ENCODE measurements at regions not wholly inside any gene's neighbourhood (a gene's known extent, or its start where the extent isn't known, plus 50 kb on each side); places are given as distances from the start of the nearest gene placed in this dataset.

- DNase-seq, result no peak
Measured at GRCh38 chr1:107000902-107001301, 55.6 kb upstream of the PRMT6 start.

DNA sequence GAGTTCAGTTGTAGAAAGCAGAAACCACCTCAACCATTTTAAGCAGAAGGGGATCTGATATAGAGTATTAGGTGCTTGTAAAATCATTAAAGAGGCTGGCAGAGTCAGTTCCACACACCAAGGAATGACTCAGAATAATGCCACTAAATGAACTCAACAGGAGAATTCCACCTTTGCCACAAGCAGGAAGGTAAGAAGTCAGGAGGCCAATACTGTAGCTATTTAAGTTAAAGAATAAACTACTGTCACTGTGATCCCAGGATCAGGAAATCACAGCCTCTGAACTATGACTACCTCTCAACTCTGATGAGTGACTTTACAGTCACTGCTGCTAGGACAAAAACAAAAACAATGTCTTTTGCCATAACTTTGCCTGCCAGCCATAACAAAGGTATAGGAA lies 52.5 kb upstream of the PRMT6 start:
- DNase-seq, result no peak

- no peak for DNase-seq
Measured at GRCh38 chr1:107004421-107004820, 52.1 kb upstream of the PRMT6 start.
